ENCODE measurements at regions not wholly inside any gene's neighbourhood (a gene's known extent, or its start where the extent isn't known, plus 50 kb on each side); places are given as distances from the start of the nearest gene placed in this dataset.

DNA sequence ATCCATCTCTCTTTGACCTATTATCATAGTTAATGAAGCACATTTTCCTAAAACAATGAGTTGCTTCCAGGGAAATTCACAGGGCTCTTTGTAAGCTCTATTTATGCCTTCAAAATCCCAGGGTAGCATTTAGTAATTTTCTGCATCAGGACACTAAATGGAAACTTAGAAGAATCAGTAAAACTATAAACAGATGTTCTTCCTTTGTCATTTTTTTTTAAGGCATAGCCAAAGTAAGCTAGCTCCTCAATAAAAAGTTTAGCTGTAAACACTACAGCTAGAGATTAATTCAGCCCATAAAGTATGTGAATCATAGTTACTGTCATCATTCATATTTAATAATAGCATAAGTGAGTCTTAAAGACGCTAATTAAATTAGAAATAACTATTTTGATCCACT lies 79.3 kb downstream of the RPL22L1 start:
- no peaks in the 10 kb centered on the region for H3K9me3 ChIP-seq (ENCODE audit: control insufficient read depth, low read depth, low read length)
- H4K20me1 ChIP-seq (ENCODE audit: control insufficient read depth, extremely low read depth, insufficient read depth, low read length), result no peaks in the 10 kb centered on the region
- dilution Hi-C loops (cut with MboI; ENCODE audit: extremely low pct_ligation_motif_present, low sequenced_read_pairs), result no loop called here
- TF ChIP-seq EZH2 (IDR thresholded peaks at IDR 0.05; ENCODE audit: low read length), result no peak
- TF ChIP-seq, protein P1, sequence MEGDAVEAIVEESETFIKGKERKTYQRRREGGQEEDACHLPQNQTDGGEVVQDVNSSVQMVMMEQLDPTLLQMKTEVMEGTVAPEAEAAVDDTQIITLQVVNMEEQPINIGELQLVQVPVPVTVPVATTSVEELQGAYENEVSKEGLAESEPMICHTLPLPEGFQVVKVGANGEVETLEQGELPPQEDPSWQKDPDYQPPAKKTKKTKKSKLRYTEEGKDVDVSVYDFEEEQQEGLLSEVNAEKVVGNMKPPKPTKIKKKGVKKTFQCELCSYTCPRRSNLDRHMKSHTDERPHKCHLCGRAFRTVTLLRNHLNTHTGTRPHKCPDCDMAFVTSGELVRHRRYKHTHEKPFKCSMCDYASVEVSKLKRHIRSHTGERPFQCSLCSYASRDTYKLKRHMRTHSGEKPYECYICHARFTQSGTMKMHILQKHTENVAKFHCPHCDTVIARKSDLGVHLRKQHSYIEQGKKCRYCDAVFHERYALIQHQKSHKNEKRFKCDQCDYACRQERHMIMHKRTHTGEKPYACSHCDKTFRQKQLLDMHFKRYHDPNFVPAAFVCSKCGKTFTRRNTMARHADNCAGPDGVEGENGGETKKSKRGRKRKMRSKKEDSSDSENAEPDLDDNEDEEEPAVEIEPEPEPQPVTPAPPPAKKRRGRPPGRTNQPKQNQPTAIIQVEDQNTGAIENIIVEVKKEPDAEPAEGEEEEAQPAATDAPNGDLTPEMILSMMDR (optimal IDR thresholded peaks at IDR 0.05 in 1 of 3, IDR thresholded peaks at IDR 0.05 in 1 of 3, conservative IDR thresholded peaks at IDR 0.05 in 1 of 3; ENCODE audit: extremely low read depth in 1 of 3, insufficient read depth in 2 of 3, low read length in 3 of 3), result no peak
- FAIRE-seq (no peak), DNase-seq (ENCODE audit: low read depth, low spot score) (no peak)
- no peak overlapping the region for H2AFZ ChIP-seq (ENCODE audit: control insufficient read depth, low read length)
- no peaks in the 10 kb centered on the region for H3K27me3 ChIP-seq (ENCODE audit: control insufficient read depth, extremely low read depth, insufficient read depth, low read length)
- no peaks in the 10 kb centered on the region for H3K4me1 ChIP-seq (ENCODE audit: control insufficient read depth, extremely low read depth, insufficient read depth, low read length)
- H3K9me1 ChIP-seq (ENCODE audit: control insufficient read depth, extremely low read depth, insufficient read depth, low read length), result no peaks in the 10 kb centered on the region
- no peak overlapping the region for H3K9ac ChIP-seq (ENCODE audit: control insufficient read depth, extremely low read depth, insufficient read depth, low read length)
- no peak overlapping the region for H3K4me3 ChIP-seq (ENCODE audit: control insufficient read depth in 2 of 3, extremely low read depth in 1 of 3, insufficient read depth in 2 of 3, low read depth in 1 of 3, low read length in 3 of 3)
- no peaks in the 10 kb centered on the region for H3K79me2 ChIP-seq (ENCODE audit: control insufficient read depth, insufficient read depth, low read length)
- H3K4me2 ChIP-seq (ENCODE audit: control insufficient read depth, extremely low read depth, insufficient read depth, low read depth, low read length), result no peak overlapping the region
- H3K36me3 ChIP-seq (ENCODE audit: control insufficient read depth in 2 of 2, extremely low read depth in 1 of 2, insufficient read depth in 2 of 2, low read length in 2 of 2), result no peaks in the 10 kb centered on the region
- no peak overlapping the region for H3K27ac ChIP-seq (ENCODE audit: control insufficient read depth, insufficient read depth, low read length)

DNA sequence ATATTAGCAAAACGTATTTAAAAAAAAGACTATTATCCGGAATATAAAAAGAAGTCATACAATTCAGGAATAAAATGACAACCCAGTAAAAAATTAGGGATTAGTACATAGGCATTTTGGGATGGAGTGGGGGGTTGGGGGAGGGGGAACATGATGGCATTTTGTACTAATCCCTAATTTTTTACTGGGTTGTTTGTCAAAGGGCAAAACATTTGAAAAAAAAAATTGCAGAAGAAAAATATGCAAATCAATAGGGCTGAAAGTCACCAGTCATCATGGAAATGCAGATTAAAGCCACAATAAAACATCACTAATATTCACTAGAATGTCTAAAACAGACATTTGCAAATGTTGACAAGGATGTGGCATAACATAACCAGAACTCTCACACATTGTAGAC lies 82.5 kb downstream of the RPL22L1 start:
- H2AFZ ChIP-seq (ENCODE audit: control insufficient read depth, low read length), result no peak overlapping the region
- DNase-seq (ENCODE audit: low read depth, low spot score), result no peak
- H4K20me1 ChIP-seq (ENCODE audit: control insufficient read depth, extremely low read depth, insufficient read depth, low read length), result no peaks in the 10 kb centered on the region
- H3K27me3 ChIP-seq (ENCODE audit: control insufficient read depth, extremely low read depth, insufficient read depth, low read length), result no peaks in the 10 kb centered on the region
- FAIRE-seq, result no peak
- H3K9me1 ChIP-seq (ENCODE audit: control insufficient read depth, extremely low read depth, insufficient read depth, low read length), result no peaks in the 10 kb centered on the region
- no peaks in the 10 kb centered on the region for H3K36me3 ChIP-seq (ENCODE audit: control insufficient read depth in 2 of 2, extremely low read depth in 1 of 2, insufficient read depth in 2 of 2, low read length in 2 of 2)
- H3K9me3 ChIP-seq (ENCODE audit: control insufficient read depth, low read depth, low read length), result no peaks in the 10 kb centered on the region
- no peak for TF ChIP-seq EZH2 (IDR thresholded peaks at IDR 0.05; ENCODE audit: low read length)
- no peak overlapping the region for H3K9ac ChIP-seq (ENCODE audit: control insufficient read depth, extremely low read depth, insufficient read depth, low read length)
- no peaks in the 10 kb centered on the region for H3K79me2 ChIP-seq (ENCODE audit: control insufficient read depth, insufficient read depth, low read length)
- dilution Hi-C loops (cut with MboI; ENCODE audit: extremely low pct_ligation_motif_present, low sequenced_read_pairs), result no loop called here
- H3K4me2 ChIP-seq (ENCODE audit: control insufficient read depth, extremely low read depth, insufficient read depth, low read depth, low read length), result no peak overlapping the region
- no peaks in the 10 kb centered on the region for H3K4me1 ChIP-seq (ENCODE audit: control insufficient read depth, extremely low read depth, insufficient read depth, low read length)
- no peak overlapping the region for H3K4me3 ChIP-seq (ENCODE audit: control insufficient read depth in 2 of 3, extremely low read depth in 1 of 3, insufficient read depth in 2 of 3, low read depth in 1 of 3, low read length in 3 of 3)
- no peak overlapping the region for H3K27ac ChIP-seq (ENCODE audit: control insufficient read depth, insufficient read depth, low read length)

DNA sequence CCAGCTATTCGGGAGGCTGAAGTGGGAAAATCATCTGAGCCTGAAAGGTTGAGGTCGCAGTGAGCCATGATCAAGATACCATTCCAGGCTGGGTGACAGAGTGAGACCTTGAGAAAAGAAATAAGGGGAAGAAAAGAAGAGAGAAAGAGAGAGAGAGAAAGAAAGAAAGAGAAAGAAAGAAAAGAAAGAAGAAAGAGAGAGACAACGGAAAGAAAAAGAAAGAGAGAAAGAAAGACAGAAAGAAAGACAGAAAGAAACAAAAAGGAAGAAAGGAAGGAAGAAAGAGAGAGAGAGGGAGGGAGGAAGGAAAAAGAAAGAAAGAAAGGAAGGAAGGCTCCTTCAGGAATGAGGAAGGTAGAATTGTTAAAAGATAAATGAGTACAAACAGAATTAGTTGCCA lies 84.5 kb downstream of the RPL22L1 start:
- H3K9ac ChIP-seq (ENCODE audit: control insufficient read depth, extremely low read depth, insufficient read depth, low read length), result no peak overlapping the region
- H3K36me3 ChIP-seq (ENCODE audit: control insufficient read depth in 2 of 2, extremely low read depth in 1 of 2, insufficient read depth in 2 of 2, low read length in 2 of 2), result no peaks in the 10 kb centered on the region
- H3K9me1 ChIP-seq (ENCODE audit: control insufficient read depth, extremely low read depth, insufficient read depth, low read length), result no peaks in the 10 kb centered on the region
- dilution Hi-C loops (cut with MboI; ENCODE audit: extremely low pct_ligation_motif_present, low sequenced_read_pairs), result no loop called here
- no peak for DNase-seq (ENCODE audit: low read depth, low spot score)
- peaks cover 3% of the 10 kb centered on the region for H3K4me1 ChIP-seq (ENCODE audit: control insufficient read depth, extremely low read depth, insufficient read depth, low read length)
- H3K79me2 ChIP-seq (ENCODE audit: control insufficient read depth, insufficient read depth, low read length), result no peaks in the 10 kb centered on the region
- FAIRE-seq, result no peak
- no peaks in the 10 kb centered on the region for H4K20me1 ChIP-seq (ENCODE audit: control insufficient read depth, extremely low read depth, insufficient read depth, low read length)
- H3K4me3 ChIP-seq (ENCODE audit: control insufficient read depth in 2 of 3, extremely low read depth in 1 of 3, insufficient read depth in 2 of 3, low read depth in 1 of 3, low read length in 3 of 3), result no peak overlapping the region
- no peak overlapping the region for H3K27ac ChIP-seq (ENCODE audit: control insufficient read depth, insufficient read depth, low read length)
- TF ChIP-seq, protein P1 (optimal IDR thresholded peaks at IDR 0.05 in 1 of 3, IDR thresholded peaks at IDR 0.05 in 1 of 3, conservative IDR thresholded peaks at IDR 0.05 in 1 of 3; ENCODE audit: extremely low read depth in 1 of 3, insufficient read depth in 2 of 3, low read length in 3 of 3), result no peak
- no peak for TF ChIP-seq EZH2 (IDR thresholded peaks at IDR 0.05; ENCODE audit: low read length)
- H3K27me3 ChIP-seq (ENCODE audit: control insufficient read depth, extremely low read depth, insufficient read depth, low read length), result no peaks in the 10 kb centered on the region
- no peaks in the 10 kb centered on the region for H3K9me3 ChIP-seq (ENCODE audit: control insufficient read depth, low read depth, low read length)
- H2AFZ ChIP-seq (ENCODE audit: control insufficient read depth, low read length), result no peak overlapping the region
- H3K4me2 ChIP-seq (ENCODE audit: control insufficient read depth, extremely low read depth, insufficient read depth, low read depth, low read length), result no peak overlapping the region
